Fibroblast of mammary gland (primary cell): ENCODE measurements at regions not wholly inside any gene's neighbourhood (a gene's known extent, or its start where the extent isn't known, plus 50 kb on each side); places are given as distances from the start of the nearest gene placed in this dataset.

Experiments
- DNase-seq: peaks from one replicate; pipeline ENCODE4 v3.0.0-alpha.2; 2010; ENCODE audit warnings: low read depth
- H3K4me3 ChIP-seq: 2 replicates; pipeline ENCODE4 v1.5.1; 2011; ENCODE audit warnings: low read depth, mild to moderate bottlenecking, low read length, moderate library complexity; ENCODE audit not compliant: control insufficient read depth
- CTCF ChIP-seq: conservative IDR thresholded peaks from 2 replicates; pipeline ENCODE4 v1.5.1; 2011; ENCODE audit warnings: low read depth, low read length, inconsistent platforms; ENCODE audit not compliant: control insufficient read depth, insufficient read depth

GRCh38 chr2:219995991-219996765 is 368.7 kb downstream of the SLC4A3 start:
- TF ChIP-seq CTCF: no peak
- H3K4me3 ChIP-seq: no peak overlapping the region
- peak; percentile 38 for DNase-seq

- TF ChIP-seq CTCF: peak; percentile 55
- DNase-seq: peak; percentile 52
Measured at GRCh38 chr2:219997341-219997851, 370.0 kb downstream of the SLC4A3 start.

GRCh38 chr2:219998107-219998506 is 370.7 kb downstream of the SLC4A3 start:
- peak; percentile 38 for TF ChIP-seq CTCF
- DNase-seq: peak; percentile 57
- H3K4me3 ChIP-seq: no peak overlapping the region

More at GRCh38 chr2:219997341-219997851, 370.0 kb downstream of the SLC4A3 start:
- no peak overlapping the region for H3K4me3 ChIP-seq

GRCh38 chr2:219998714-219999227 is 371.3 kb downstream of the SLC4A3 start:
- H3K4me3 ChIP-seq: no peak overlapping the region
- no peak for DNase-seq
- peak; percentile 3 for TF ChIP-seq CTCF

- no peak overlapping the region for H3K4me3 ChIP-seq
- DNase-seq: no peak
- TF ChIP-seq CTCF: no peak
Measured at GRCh38 chr2:220000080-220000479, 372.6 kb downstream of the SLC4A3 start.

GRCh38 chr2:220000586-220000985 is 373.2 kb downstream of the SLC4A3 start:
- no peak for DNase-seq
- no peak for TF ChIP-seq CTCF
- H3K4me3 ChIP-seq: no peak overlapping the region
